K562 (cell line): ENCODE measurements at regions not wholly inside any gene's neighbourhood (a gene's known extent, or its start where the extent isn't known, plus 50 kb on each side); places are given as distances from the start of the nearest gene placed in this dataset.

Experiments
- ATAC-seq: fragments of 200-7000 bp; cut with Tn5 transposase; 3 replicates; pipeline ENCODE4 v1.9.1; 2020; ENCODE audit warnings: moderate library complexity
- BruUV-seq: library from RNA; stranded (reverse); fragments of 400-500 nt; replicated peaks from 2 replicates; lab custom pipeline; 2021; lab: Mats Ljungman, UMichigan
- CTCF ChIA-PET: fragments of 300-600 bp; formaldehyde crosslinking; extraction: SDS; loops from one replicate; lab custom pipeline; 2021; ENCODE audit warnings: low intra/inter-chr PET ratio; lab: Yijun Ruan, JAX
- POLR2A ChIA-PET: fragments of 300-600, 350-650 bp; sonication (Branson Sonifier 250); formaldehyde crosslinking; extraction: SDS; loops from one replicate; lab custom pipeline; 2021; ENCODE audit warnings: antibody characterized with exemption, inconsistent platforms; lab: Yijun Ruan, JAX
- DNase-seq, 4 experiments: peaks; one replicate each; pipeline versions ENCODE4 v3.0.0 to v3.0.0-alpha.2; 2011 to 2018; ENCODE audit warnings: low spot score in 3 of 4, mixed read lengths in 3 of 4; ENCODE audit errors: extremely low read depth in 1 of 4
- FAIRE-seq: peaks from 2 replicates; lab custom pipeline; 2011; peaks lifted over from hg19 to GRCh38; lab: Jason Lieb, UNC
- H2AFZ ChIP-seq: 2 replicates; pipeline ENCODE4 v1.6.0; 2011; ENCODE audit warnings: low read depth, low read length, control low read depth, inconsistent platforms
- H3K27ac ChIP-seq: fragments of 200-600 bp; 3 replicates; pipeline ENCODE4 v1.8.0; 2011; ENCODE audit warnings: low read depth, mild to moderate bottlenecking, control low read depth, inconsistent platforms, low read length, moderate library complexity, mixed read lengths; ENCODE audit errors: extremely low read depth
- H3K27me3 ChIP-seq, 2 experiments: fragments of 300-600 bp in 1 of 2; 2 replicates in 1 of 2; 3 replicates in 1 of 2; pipeline versions ENCODE4 v1.6.0 to v1.8.0; 2011; ENCODE audit warnings: inconsistent platforms in 2 of 2, low read length in 2 of 2, mild to moderate bottlenecking in 1 of 2, mixed read lengths in 1 of 2, moderate library complexity in 1 of 2; ENCODE audit not compliant: control insufficient read depth in 2 of 2, insufficient read depth in 2 of 2
- H3K36me3 ChIP-seq: fragments of 300-600 bp; 3 replicates; pipeline ENCODE4 v1.8.0; 2011; ENCODE audit warnings: mild to moderate bottlenecking, low read length, inconsistent platforms; ENCODE audit not compliant: control insufficient read depth, insufficient read depth
- H3K4me1 ChIP-seq, 2 experiments: fragments of 200-600 bp in 1 of 2; replicated peaks in 1 of 2; 2 replicates in 1 of 2; 3 replicates in 1 of 2; pipeline versions ENCODE4 v1.5.1 to v1.8.0; 2011; ENCODE audit warnings: inconsistent platforms in 2 of 2, low read length in 2 of 2, mild to moderate bottlenecking in 1 of 2, mixed read lengths in 1 of 2, moderate library complexity in 1 of 2; ENCODE audit not compliant: control insufficient read depth in 2 of 2, insufficient read depth in 2 of 2
- H3K4me2 ChIP-seq: 2 replicates; pipeline ENCODE4 v1.6.1; 2011; ENCODE audit warnings: low read length, control low read depth, inconsistent platforms, mixed read lengths; ENCODE audit not compliant: insufficient read depth
- H3K4me3 ChIP-seq: fragments of 200-600 bp; sonication (generic), shearing (Covaris generic); 2 replicates; pipeline ENCODE4 v1.5.1; 2016; ENCODE audit warnings: control low read depth, inconsistent platforms
- H3K79me2 ChIP-seq: fragments of 200-600 bp; 3 replicates; pipeline ENCODE4 v1.8.0; 2011; ENCODE audit warnings: low read length, inconsistent platforms; ENCODE audit not compliant: control insufficient read depth, insufficient read depth
- H3K9ac ChIP-seq, 2 experiments: 2 replicates each; pipeline versions ENCODE4 v1.6.0 to v1.6.1; 2011; ENCODE audit warnings: low read depth in 2 of 2, low read length in 2 of 2, control low read depth in 1 of 2, inconsistent platforms in 1 of 2, mild to moderate bottlenecking in 1 of 2, mixed read lengths in 1 of 2; ENCODE audit not compliant: insufficient read depth in 1 of 2
- H3K9me1 ChIP-seq: one replicate; pipeline ENCODE4 v1.6.0; 2011; ENCODE audit warnings: inconsistent platforms, mild to moderate bottlenecking, low read length, moderate library complexity; ENCODE audit not compliant: control insufficient read depth, insufficient read depth
- H3K9me3 ChIP-seq: replicated peaks from 2 replicates; pipeline ENCODE4 v1.5.1; 2011; ENCODE audit warnings: low read depth, low read length, inconsistent platforms; ENCODE audit not compliant: control insufficient read depth, insufficient read depth
- H4K20me1 ChIP-seq: replicated peaks from 2 replicates; pipeline ENCODE4 v1.6.1; 2011; ENCODE audit warnings: low read length, inconsistent platforms, mixed read lengths; ENCODE audit not compliant: control insufficient read depth, insufficient read depth
- CAMTA2 ChIP-seq: fragments of 250-450 bp; sonication (Bioruptor Pico); conservative IDR thresholded peaks from 2 replicates; pipeline ENCODE4 v1.5.1; 2022
- ETV1 ChIP-seq: fragments of 450-650 bp; conservative IDR thresholded peaks from 2 replicates; pipeline ENCODE4 v1.6.1; 2016; ENCODE audit warnings: missing genetic modification characterization, control low read depth, low read depth, missing compliant biosample characterization
- NCOA4 ChIP-seq: fragments of 450-650 bp; IDR thresholded peaks from 2 replicates; pipeline ENCODE4 v1.6.1; 2018; ENCODE audit warnings: mild to moderate bottlenecking; ENCODE audit not compliant: partially characterized antibody
- PTTG1 ChIP-seq: fragments of 450-650 bp; IDR thresholded peaks from 2 replicates; pipeline ENCODE4 v1.6.1; 2016; ENCODE audit warnings: low read depth, mild to moderate bottlenecking, missing genetic modification characterization, missing compliant biosample characterization
- RFX1 ChIP-seq: fragments of 450-650 bp; IDR thresholded peaks from 2 replicates; pipeline ENCODE4 v1.6.1; 2016; ENCODE audit warnings: mild to moderate bottlenecking, moderate library complexity
- SIRT6 ChIP-seq: IDR thresholded peaks from one replicate; pipeline ENCODE4 v1.6.1; 2012; ENCODE audit warnings: low read depth, mild to moderate bottlenecking, control low read depth, inconsistent platforms, low read length, moderate library complexity
- TRIM24 ChIP-seq, 2 experiments: fragments of 450-650 bp; IDR thresholded peaks; 2 replicates each; pipeline ENCODE4 v1.6.1; 2016
- YBX1 ChIP-seq: fragments of 450-650 bp; IDR thresholded peaks from 2 replicates; pipeline ENCODE4 v1.7.1; 2016; ENCODE audit warnings: mild to moderate bottlenecking
- ZFP30 ChIP-seq: fragments of 250-450 bp; sonication (Bioruptor Pico); IDR thresholded peaks from 2 replicates; pipeline ENCODE4 v1.8.0; 2022; ENCODE audit warnings: moderate library complexity, mild to moderate bottlenecking, inconsistent platforms, borderline replicate concordance
- ZNF184 ChIP-seq: sonication (generic); formaldehyde crosslinking; IDR thresholded peaks from 2 replicates; pipeline ENCODE4 v1.5.0; 2020; ENCODE audit warnings: missing genetic modification reagents
- ZNF408 ChIP-seq: fragments of 250-450 bp; sonication (Bioruptor Pico); IDR thresholded peaks from 2 replicates; pipeline ENCODE4 v1.4.0; 2020; ENCODE audit warnings: low read depth, mild to moderate bottlenecking, moderate library complexity
- WGBS: fragments of 100-300 bp; shearing (Covaris generic); methylation state at CpG from one replicate; pipeline ENCODE4 v1.1.6; 2016; ENCODE audit warnings: low coverage, mixed read lengths; ENCODE audit not compliant: insufficient coverage; ENCODE audit errors: missing lambda C conversion rate; 5-methylcytosine and 5-hydroxymethylcytosine counted together
- in situ Hi-C: fragments of 300-500 bp; cut with MboI; formaldehyde crosslinking; loops from 4 replicates; pipeline ENCODE4 v1.15.0; 2018; ENCODE audit warnings: inconsistent platforms, mixed read lengths
- intact Hi-C: fragments of 100-400 bp; cut with micrococcal nuclease; formaldehyde crosslinking; loops from 2 replicates; pipeline ENCODE4 v1.14.2; 2022
- TF ChIP-seq, protein P1 (sequence below), 3 experiments: IDR thresholded peaks in 2 of 3; conservative IDR thresholded peaks in 1 of 3; 2 replicates each; pipeline ENCODE4 v1.5.1; 2011 to 2012; ENCODE audit warnings: low read length in 3 of 3, mild to moderate bottlenecking in 3 of 3, control low read depth in 2 of 3, improper control_type of control experiment in 1 of 3, inconsistent platforms in 1 of 3, low read depth in 1 of 3, mixed read lengths in 1 of 3, moderate library complexity in 1 of 3; ENCODE audit not compliant: insufficient read depth in 2 of 3
- TF ChIP-seq, protein P2 (sequence below): fragments of 450-650 bp; IDR thresholded peaks from 2 replicates; pipeline ENCODE4 v1.6.1; 2017; ENCODE audit warnings: antibody characterized with exemption

DNA sequence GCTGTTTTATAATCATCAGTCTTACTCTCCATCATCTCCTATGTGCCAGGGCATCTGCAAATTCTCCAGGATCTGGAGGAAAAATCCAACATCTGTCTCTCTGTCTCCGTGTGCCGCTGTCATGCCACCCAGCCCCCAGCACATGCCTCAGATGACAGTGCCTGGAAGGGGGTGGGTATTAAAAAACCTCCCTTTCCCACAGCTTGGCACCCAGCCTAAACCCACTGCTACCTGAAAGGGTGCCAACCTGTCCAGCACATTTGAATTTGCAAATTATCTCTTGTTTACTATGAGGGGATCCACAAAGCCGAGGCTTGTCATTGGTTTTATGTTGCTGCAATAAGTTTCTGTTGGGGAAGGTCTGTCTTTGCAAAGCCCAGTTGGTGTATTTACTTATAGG, 73.1 kb downstream of the EMX2 start:
- BruUV-seq, result no TSS peak
- Histone ChIP-seq H3K27me3 (peaks cover 4 to 33% of the 10 kb centered on the region in 2 experiments; a peak in 3 of 5 replicates), H3K36me3 (no peaks in the 10 kb centered on the region), H3K4me3 (no peak overlapping the region), H2AFZ (no peak overlapping the region), H3K9me3 (no peaks in the 10 kb centered on the region), H4K20me1 (no peaks in the 10 kb centered on the region), H3K79me2 (no peaks in the 10 kb centered on the region), H3K4me2 (no peak overlapping the region), H3K9me1 (no peaks in the 10 kb centered on the region), H3K9ac (no peak overlapping the region), H3K27ac (no peak overlapping the region), H3K4me1 (no peaks in the 10 kb centered on the region)
- in situ Hi-C loops, result no loop called here
- DNase-seq, result no peak
- no peak for FAIRE-seq
- TF ChIP-seq YBX1 (no peak), SIRT6 (no peak), ZNF408 (CRISPR knock-in tag) (no peak), PTTG1 (tag) (no peak), TRIM24 (IDR thresholded peaks at IDR 0.05) (no peak), CAMTA2 (CRISPR knock-in tag) (no peak), ZFP30 (CRISPR knock-in tag) (no peak), RFX1 (no peak), ETV1 (tag) (no peak), ZNF184 (CRISPR knock-in tag) (no peak), NCOA4 (no peak)
- TF ChIP-seq, protein P1, sequence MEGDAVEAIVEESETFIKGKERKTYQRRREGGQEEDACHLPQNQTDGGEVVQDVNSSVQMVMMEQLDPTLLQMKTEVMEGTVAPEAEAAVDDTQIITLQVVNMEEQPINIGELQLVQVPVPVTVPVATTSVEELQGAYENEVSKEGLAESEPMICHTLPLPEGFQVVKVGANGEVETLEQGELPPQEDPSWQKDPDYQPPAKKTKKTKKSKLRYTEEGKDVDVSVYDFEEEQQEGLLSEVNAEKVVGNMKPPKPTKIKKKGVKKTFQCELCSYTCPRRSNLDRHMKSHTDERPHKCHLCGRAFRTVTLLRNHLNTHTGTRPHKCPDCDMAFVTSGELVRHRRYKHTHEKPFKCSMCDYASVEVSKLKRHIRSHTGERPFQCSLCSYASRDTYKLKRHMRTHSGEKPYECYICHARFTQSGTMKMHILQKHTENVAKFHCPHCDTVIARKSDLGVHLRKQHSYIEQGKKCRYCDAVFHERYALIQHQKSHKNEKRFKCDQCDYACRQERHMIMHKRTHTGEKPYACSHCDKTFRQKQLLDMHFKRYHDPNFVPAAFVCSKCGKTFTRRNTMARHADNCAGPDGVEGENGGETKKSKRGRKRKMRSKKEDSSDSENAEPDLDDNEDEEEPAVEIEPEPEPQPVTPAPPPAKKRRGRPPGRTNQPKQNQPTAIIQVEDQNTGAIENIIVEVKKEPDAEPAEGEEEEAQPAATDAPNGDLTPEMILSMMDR (IDR thresholded peaks at IDR 0.05 in 2 of 3, conservative IDR thresholded peaks at IDR 0.05 in 1 of 3; ENCODE audit: insufficient read depth in 2 of 3, low read depth in 1 of 3, low read length in 3 of 3), result no peak
- TF ChIP-seq, protein P2, sequence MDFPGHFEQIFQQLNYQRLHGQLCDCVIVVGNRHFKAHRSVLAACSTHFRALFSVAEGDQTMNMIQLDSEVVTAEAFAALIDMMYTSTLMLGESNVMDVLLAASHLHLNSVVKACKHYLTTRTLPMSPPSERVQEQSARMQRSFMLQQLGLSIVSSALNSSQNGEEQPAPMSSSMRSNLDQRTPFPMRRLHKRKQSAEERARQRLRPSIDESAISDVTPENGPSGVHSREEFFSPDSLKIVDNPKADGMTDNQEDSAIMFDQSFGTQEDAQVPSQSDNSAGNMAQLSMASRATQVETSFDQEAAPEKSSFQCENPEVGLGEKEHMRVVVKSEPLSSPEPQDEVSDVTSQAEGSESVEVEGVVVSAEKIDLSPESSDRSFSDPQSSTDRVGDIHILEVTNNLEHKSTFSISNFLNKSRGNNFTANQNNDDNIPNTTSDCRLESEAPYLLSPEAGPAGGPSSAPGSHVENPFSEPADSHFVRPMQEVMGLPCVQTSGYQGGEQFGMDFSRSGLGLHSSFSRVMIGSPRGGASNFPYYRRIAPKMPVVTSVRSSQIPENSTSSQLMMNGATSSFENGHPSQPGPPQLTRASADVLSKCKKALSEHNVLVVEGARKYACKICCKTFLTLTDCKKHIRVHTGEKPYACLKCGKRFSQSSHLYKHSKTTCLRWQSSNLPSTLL, result no peak
- intact Hi-C loops, result no loop called here
- 0% methylated on average over 3 of the region's 3 CpGs for WGBS
- ChIA-PET CTCF (no interaction called here), POLR2A (no interaction called here)
- no peak for ATAC-seq
